Bronchial epithelial cell (primary cell): ENCODE measurements at regions not wholly inside any gene's neighbourhood (a gene's known extent, or its start where the extent isn't known, plus 50 kb on each side); places are given as distances from the start of the nearest gene placed in this dataset.
"Not testable (repeated sequence)": the region's sequence is repeated elsewhere in the genome, so short reads cannot be mapped to it uniquely, and the experiment has no call there.

Experiments used
- DNase-seq: peaks from one replicate; pipeline ENCODE4 v3.0.0-alpha.2; 2010; ENCODE audit warnings: low read depth
- FAIRE-seq: peaks from 2 replicates; lab custom pipeline; 2011; peaks lifted over from hg19 to GRCh38; lab: Jason Lieb, UNC
- H3K27me3 ChIP-seq: 2 replicates; pipeline ENCODE4 v1.5.1; 2011; ENCODE audit warnings: low read length; ENCODE audit not compliant: control insufficient read depth, insufficient read depth
- H3K36me3 ChIP-seq: 2 replicates; pipeline ENCODE4 v1.5.1; 2011; ENCODE audit warnings: low read length; ENCODE audit not compliant: control insufficient read depth, insufficient read depth
- H3K4me3 ChIP-seq: 2 replicates; pipeline ENCODE4 v1.5.1; 2011; ENCODE audit warnings: mild to moderate bottlenecking, low read depth, low read length, control low read depth
- TF ChIP-seq, protein P1 (sequence below): IDR thresholded peaks from 2 replicates; pipeline ENCODE4 v1.5.1; 2011; ENCODE audit warnings: mild to moderate bottlenecking, moderate library complexity, low read length, control low read depth, inconsistent platforms; ENCODE audit not compliant: insufficient read depth, severe bottlenecking

DNA sequence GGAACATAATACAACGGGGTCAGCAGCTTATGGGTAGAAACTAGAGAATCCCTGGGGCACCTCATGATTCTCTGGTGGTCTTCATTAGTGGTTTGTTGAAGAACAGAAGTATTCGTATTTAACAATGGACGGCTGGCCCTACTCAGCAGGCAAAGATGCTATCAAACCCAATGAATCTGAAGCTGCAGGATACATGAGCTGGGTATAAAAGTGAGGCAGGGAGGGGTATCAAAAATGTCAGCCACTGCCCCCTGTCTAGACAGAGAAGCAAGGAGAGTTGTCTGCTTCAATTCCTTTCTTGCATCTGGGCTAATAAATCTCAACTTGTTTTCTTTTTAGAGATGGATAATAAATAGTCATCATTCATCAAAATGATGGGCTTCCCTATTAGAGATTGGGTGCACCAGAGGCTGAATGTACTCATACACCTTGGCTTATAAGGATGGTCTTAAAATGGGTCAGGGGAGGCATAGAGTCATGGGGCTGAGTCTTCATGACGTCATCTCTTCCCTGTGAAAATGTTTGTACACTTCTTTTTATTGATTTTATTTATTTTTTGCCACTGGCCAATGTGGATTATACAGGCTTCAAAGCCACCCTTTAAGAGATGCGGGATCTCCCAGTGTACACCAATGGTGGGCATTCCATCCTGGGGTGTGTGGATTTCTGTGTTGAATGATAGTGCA, 259.5 kb downstream of the SHOX start:
- no peaks in the 10 kb centered on the region for H3K36me3 ChIP-seq
- H3K27me3 ChIP-seq = no peaks in the 10 kb centered on the region
- TF ChIP-seq, protein P1, sequence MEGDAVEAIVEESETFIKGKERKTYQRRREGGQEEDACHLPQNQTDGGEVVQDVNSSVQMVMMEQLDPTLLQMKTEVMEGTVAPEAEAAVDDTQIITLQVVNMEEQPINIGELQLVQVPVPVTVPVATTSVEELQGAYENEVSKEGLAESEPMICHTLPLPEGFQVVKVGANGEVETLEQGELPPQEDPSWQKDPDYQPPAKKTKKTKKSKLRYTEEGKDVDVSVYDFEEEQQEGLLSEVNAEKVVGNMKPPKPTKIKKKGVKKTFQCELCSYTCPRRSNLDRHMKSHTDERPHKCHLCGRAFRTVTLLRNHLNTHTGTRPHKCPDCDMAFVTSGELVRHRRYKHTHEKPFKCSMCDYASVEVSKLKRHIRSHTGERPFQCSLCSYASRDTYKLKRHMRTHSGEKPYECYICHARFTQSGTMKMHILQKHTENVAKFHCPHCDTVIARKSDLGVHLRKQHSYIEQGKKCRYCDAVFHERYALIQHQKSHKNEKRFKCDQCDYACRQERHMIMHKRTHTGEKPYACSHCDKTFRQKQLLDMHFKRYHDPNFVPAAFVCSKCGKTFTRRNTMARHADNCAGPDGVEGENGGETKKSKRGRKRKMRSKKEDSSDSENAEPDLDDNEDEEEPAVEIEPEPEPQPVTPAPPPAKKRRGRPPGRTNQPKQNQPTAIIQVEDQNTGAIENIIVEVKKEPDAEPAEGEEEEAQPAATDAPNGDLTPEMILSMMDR = no peak
- DNase-seq = no peak
- FAIRE-seq = no peak
- H3K4me3 ChIP-seq = no peak overlapping the region

- not testable (repeated sequence) for H3K36me3 ChIP-seq, H3K4me3 ChIP-seq, FAIRE-seq, DNase-seq, H3K27me3 ChIP-seq
These were observed 257.1 kb downstream of the SHOX start for GRCh38 chrX:887724-888123.

DNA sequence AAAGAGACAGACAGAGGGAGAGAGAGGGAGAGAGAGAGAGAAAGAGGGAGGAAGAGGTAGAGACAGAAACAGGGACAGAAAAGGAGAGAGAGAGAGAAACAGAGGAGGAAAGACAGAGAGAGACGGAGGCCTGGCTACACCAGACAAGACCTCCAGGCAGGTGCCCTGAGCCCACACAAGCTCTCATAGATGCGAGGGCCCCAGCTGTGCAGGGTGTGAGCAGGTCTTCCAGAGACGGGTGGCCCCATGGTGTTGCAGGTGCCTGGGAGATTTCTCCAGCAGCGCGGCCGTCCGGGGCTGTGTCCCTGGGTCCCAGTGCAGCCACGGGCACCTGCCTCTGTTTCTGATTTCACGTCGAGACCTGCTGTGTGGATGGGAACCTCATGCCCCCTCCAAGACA, 253.0 kb downstream of the SHOX start:
- H3K27me3 ChIP-seq = no peaks in the 10 kb centered on the region
- no peaks in the 10 kb centered on the region for H3K36me3 ChIP-seq
- no peak overlapping the region for H3K4me3 ChIP-seq
- DNase-seq (no peak), FAIRE-seq (no peak)
- TF ChIP-seq, protein P1 = no peak

DNA sequence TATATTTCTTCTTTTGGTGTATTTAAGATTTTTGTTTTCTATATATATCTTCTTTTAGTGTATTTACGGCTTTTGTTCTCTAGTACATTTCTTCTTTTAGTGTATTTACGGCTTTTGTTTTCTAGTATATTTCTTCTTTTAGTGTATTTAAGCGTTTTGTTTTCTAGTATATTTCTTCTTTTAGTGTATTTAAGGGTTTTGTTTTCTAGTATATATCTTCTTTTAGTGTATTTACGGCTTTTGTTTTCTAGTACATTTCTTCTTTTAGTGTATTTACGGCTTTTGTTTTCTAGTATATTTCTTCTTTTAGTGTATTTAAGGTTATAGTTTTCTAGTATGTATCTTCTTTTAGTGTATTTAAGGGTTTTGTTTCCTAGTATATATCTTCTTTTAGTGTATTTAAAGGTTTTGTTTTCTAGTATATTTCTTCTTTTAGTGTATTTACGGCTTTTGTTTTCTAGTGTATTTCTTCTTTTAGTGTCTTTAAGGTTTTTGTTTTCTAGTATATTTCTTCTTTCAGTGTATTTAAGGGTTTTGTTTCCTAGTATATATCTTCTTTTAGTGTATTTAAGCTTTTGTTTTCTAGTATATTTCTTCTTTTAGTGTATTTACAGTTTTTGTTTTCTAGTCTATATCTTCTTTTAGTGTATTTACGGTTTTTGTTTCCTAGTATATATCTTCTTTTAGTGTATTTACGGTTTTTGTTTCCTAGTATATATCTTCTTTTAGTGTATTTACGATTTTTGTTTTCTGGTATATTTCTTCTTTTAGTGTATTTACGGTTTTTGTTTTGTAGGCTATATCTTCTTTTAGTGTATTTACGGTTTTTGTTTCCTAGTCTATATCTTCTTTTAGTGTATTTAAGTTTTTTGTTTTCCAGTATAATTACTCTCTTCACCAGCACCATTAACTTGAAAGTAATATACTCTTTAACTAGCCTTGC, 249.4 kb downstream of the SHOX start:
- H3K27me3 ChIP-seq, DNase-seq, H3K4me3 ChIP-seq, FAIRE-seq, H3K36me3 ChIP-seq: not testable (repeated sequence)

DNA sequence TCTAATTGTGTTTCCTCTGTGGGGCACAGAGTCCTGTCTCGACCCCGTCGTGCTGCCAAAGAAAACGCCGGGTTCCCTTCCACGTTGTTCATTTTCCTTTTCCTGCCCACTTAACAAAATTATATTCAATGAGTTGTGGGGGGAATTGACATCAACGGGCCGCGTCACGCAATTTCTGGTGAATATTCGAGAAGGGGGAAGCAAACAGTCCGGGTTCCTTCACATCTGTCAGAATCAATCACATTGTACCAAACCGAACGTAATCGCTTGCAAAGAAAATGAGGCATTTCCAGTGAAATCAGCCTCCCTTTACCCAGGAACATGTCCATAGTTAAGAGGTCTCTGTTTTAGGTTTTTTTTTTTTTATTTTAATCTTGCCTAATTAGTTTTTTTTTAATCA, 243.5 kb downstream of the SHOX start:
- FAIRE-seq = no peak
- DNase-seq = no peak
- TF ChIP-seq, protein P1 = no peak
- no peaks in the 10 kb centered on the region for H3K27me3 ChIP-seq
- H3K4me3 ChIP-seq = no peak overlapping the region
- H3K36me3 ChIP-seq = no peaks in the 10 kb centered on the region

- TF ChIP-seq, protein P1 = no peak
- H3K36me3 ChIP-seq = no peaks in the 10 kb centered on the region
- FAIRE-seq (no peak), DNase-seq (no peak)
- H3K27me3 ChIP-seq = no peaks in the 10 kb centered on the region
- no peak overlapping the region for H3K4me3 ChIP-seq
These were observed 242.4 kb downstream of the SHOX start for GRCh38 chrX:873016-873415.
